Activated CD4-positive, alpha-beta T cell treated with anti-CD3 and anti-CD28 coated beads for 1 hour (primary cell): ENCODE measurements at regions not wholly inside any gene's neighbourhood (a gene's known extent, or its start where the extent isn't known, plus 50 kb on each side); places are given as distances from the start of the nearest gene placed in this dataset.
"Not testable (repeated sequence)": the region's sequence is repeated elsewhere in the genome, so short reads cannot be mapped to it uniquely, and the experiment has no call there.

Experiments used
- DNase-seq: peaks from one replicate; pipeline ENCODE4 v3.0.0-alpha.2; 2020

DNA sequence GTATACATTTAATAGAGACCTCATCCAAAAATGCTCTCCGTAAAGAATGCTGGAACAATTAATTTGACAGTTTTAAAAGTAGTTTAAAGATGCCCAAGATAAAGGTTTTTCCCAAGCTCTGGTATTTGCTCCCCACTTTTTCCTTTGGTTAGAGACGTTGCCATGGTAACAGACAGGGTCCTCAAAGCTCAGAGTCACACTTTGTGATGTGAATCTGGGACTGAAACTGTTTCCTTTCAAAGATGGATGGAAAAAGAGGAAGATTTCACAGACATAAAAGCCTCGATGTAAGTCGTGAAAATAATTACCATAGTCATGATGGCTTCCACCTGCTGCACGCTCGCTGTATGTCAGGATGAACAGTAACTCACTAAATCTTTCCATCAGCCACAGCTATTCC, 229.5 kb downstream of the MSX2 start:
- DNase-seq = no peak

DNA sequence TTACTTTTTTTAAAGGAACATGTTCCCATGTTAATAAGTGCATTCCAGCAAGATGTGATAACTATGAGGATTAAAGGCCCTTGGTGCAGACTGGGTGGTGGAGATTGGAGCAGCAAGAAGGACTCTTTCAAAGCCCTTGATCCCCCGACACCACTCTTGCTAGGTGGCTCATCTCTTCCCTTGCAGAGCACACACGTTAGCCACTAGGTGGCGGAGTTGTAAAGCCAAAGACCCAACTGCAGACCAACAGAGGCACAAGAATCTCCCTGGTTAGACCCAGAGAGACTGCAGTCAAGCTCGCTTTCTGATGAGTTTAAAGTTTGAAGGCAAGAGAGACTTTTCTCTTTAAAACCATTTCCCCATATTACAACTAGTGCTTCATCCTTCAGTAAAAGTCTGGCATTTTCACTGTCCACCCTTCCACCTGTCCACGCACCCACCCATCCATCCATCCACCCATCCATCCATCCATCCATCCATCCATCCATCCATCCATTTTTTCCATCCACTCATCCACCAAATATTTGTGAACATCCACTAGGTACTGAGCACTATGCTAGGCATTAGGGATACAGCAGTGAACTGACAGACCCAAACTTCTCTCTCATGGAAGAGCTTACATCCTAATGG, 226.9 kb downstream of the MSX2 start:
- DNase-seq = peak; percentile 22

DNA sequence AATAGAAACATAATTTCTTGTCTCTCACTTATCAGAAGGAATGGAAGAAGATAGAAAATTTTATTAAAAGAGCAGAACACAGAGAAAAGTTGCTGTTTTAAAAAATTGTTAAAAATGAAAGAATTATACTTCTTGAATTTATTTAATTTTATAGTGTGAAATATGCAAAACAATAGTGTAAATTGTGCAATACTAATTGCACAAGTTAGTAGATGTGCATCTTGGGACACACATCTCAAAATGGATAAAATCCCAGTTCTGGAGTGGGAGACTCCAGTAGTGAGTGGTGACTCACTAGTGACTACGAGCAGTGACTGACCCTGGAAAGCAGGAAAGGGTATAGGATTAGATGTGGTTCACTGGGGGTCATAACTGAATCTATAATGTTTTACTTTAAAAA, 223.2 kb downstream of the MSX2 start:
- no peak for DNase-seq

- DNase-seq = no peak
These were observed 221.5 kb downstream of the MSX2 start for GRCh38 chr5:174945853-174946252.

DNA sequence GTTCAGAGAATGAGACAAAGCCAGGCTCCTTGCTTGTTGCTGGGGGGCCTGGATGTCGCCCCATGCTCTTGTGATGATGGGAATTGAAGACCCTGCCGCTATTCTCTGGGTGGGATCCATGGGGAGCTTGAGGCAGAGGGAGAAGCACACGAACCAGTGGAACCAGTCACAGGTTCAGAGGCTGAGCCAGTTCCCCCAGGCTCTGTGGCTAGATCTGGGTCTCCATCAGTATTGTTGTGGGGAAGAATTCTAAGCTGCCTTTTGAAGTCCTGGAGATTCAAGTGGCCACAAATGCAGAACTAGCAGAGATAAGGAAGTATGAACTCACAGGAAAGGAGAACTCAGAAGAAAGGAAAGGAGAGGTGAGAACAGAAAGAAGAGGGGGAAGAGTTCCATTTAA, 219.4 kb downstream of the MSX2 start:
- no peak for DNase-seq

GRCh38 chr5:174943002-174943401, 218.6 kb downstream of the MSX2 start:
- not testable (repeated sequence) for DNase-seq

- DNase-seq = no peak
These were observed 213.1 kb downstream of the MSX2 start for GRCh38 chr5:174937201-174938123.

GRCh38 chr5:174935854-174936474, 211.6 kb downstream of the MSX2 start:
- DNase-seq = no peak

DNA sequence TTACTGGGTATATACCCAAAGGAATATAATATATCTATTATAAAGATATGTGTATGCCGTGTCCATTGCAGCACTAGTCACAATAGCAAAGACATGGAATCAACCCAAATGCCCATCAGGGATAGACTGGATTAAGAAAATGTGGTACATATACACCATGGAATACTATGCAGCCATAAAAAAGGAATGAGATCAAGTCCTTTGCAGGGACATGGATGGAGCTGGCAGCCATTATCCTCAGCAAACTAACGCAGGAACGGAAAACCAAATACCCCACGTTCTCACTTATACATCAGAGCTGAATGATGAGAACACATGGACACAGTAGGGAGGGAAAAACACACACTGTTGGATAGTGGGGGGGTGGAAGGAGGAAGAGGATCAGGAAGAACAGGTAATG, 206.7 kb downstream of the MSX2 start:
- not testable (repeated sequence) for DNase-seq

DNA sequence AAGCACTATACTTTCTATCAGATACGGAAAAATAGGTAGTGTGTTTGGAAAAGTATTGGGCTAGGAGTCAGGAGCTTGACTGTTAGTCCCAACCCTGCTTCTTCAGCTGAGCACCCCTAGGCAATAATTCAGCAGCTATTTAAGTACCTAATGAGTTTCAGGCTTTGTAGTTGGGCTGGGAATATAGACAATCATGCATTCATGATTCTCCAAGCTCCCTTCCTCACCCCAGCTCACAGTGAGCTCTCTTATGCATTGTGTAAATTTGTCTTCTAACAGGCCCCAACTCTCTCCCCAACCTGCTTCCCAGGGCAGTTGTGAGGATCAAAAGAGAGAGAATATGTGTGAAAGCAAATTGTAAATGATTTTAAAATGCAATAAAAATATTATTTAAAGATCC, 201.2 kb downstream of the MSX2 start:
- DNase-seq = no peak

DNA sequence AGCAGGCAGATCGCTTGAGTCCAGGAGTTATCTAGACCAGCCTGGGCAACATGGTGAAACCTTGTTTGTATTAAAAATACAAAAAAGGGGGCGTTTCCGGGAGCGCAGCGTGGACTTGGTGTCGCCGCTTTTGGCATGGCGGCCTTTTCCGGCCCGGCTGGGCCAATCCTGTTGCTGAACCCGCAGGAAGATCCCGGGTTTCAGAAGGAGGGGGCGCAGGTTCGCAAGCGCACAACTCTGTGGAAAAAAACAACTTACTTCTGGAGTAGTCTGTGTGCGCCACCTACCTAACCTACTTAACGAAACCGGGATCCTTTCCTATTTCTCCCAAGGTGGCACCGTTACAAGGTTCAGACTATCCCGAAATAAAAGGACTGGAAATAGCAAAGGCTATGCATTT, 198.6 kb downstream of the MSX2 start:
- DNase-seq = no peak

DNA sequence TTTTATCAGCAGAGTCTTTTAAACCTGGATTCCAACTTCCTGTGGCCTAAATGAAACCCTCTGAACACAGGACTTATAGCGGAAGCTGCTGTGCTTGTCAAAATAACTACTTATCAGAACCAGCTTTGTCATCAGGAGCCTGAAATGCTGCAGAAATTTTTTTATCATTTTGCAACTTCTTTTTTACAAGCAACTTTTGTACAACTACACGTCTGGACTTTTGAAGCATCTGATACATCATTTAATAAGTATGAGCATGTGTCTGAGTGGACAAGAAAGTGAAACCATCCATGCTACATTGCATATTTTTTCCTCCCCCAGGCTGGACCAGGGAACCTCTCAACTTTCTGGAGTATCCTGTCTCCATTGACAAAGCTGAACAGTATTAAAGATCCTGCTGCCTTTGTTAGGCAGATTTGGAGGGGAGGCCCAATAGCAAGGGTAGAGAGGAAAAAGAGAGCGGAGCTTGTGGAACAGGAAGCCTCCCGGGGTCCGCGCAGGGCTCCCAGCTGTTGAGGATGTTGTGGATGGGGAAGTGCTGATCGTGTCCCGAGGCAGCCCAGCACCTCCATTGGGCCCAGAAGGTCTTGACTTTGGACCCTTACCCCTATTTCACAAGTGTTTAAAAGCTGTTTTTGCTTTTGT, 196.6 kb downstream of the MSX2 start:
- DNase-seq = no peak

DNA sequence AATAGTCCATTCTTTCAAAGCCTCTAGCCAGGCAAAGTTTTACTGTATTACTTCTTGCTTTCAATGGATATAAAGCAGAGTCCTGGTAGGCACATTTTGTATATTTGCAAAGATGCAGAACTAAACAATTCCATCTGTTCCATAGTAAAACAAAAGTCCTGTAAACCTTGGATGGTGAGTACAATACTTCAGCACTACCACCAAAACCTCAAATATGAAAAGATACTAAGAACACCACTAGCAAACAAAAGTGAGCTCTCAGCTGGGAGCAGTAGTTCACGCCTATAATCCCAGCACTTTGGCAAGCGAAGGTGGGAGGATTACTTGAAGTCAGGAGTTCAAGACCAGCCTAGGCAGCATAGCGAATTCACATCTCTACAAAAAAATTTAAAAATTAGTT, 195.0 kb downstream of the MSX2 start:
- no peak for DNase-seq

DNA sequence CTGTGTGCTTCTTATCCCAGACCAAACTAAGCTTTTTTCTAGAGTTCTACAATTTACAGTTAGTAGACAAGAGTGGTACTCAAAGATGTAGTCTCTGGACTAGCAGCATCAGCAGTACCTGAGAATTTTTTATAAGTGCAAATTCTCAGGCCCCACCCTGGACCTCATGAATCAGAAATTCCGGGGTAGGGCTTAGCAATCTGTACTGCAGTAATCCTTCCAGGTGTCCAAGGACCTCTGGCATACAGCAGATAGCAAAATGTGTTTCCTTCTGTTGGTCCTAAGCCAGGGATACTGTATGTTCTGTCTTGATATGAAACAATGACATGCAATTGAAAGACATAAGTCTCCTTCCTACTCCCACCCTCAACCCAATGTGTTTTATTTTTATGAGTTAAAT, 194.3 kb downstream of the MSX2 start:
- DNase-seq = no peak

DNA sequence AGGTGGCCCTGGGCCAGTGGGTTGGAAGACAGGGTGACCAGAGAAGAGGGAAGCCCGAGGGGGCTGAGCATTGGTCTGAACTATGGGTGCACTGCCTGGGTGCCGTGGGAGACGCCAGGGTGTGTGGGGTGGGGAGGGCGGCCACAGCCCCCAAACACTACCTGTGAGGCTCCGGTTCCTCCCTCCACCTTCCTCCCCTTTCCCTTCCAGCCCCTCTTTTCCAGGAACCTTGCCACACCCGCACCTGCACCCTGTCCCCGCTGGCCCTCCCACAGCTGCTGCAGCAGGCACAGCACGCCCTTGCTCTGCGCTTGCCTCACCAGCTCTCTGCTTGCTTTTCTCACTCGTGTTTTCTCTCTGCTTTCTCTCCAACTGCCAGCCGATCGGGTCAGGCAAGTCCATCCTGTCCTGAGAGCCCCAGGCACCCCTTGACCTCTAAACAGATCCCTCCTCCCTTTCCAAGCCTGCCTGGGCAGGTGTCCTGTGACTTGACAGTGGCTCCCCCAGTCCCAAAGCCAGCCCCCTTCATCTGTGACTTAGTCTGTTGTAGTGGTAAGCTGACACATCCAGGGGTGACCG, 193.7 kb downstream of the MSX2 start:
- no peak for DNase-seq

DNA sequence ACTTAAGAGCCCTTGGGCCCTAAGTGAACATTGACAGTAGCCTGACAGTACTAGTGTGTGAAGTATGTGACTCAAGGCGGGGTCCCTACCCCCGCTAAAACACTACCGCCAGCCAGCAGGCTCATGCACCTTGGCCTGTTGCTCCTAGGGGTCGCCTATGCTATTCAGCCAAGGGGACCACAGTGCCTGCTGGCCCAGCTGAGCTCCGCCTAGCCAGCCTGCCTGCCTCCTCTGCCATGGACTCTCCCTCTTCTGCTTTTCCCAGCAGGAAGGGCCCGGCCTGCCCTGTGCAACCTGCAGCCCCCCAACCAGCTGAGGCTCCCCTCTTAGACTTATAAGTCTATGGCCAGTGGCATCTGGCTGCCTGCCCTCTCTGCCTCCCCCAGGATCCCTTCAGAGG, 193.1 kb downstream of the MSX2 start:
- DNase-seq = not testable (repeated sequence)

GRCh38 chr5:174916924-174917323, 192.5 kb downstream of the MSX2 start:
- not testable (repeated sequence) for DNase-seq

- DNase-seq = no peak
These were observed 191.8 kb downstream of the MSX2 start for GRCh38 chr5:174916227-174916626.

DNA sequence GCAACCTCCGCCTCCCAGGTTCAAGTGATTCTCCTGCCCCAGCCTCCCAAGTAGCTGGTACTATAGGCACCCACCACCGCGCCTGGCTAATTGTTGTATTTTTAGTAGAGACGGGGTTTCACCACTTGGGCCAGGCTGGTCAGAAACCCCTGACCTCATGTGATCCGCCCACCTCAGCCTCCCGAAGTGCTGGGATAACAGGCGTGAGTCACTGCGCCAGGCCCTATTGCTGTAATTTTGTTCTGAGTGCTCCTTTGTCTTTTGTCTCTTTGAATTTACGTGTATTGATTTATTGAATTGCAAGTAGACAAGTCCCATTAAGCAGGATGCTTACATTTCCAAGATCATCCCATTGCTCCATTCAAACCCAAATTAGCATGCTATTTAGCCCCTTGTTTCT, 186.7 kb downstream of the MSX2 start:
- no peak for DNase-seq

- DNase-seq = peak; percentile 30
These were observed 185.9 kb downstream of the MSX2 start for GRCh38 chr5:174910245-174910737.

GRCh38 chr5:174903172-174903732, 178.9 kb downstream of the MSX2 start:
- no peak for DNase-seq

- DNase-seq = no peak
These were observed 177.0 kb downstream of the MSX2 start for GRCh38 chr5:174901336-174901735.
